ENCODE measurements at regions not wholly inside any gene's neighbourhood (a gene's known extent, or its start where the extent isn't known, plus 50 kb on each side); places are given as distances from the start of the nearest gene placed in this dataset.

GRCh38 chr12:38424436-38424835, 107.9 kb downstream of the ALG10B start:
- Histone ChIP-seq H3K4me2 (ENCODE audit: low read length) (no peak overlapping the region), H3K9me3 (ENCODE audit: low read length) (no peaks in the 10 kb centered on the region), H3K9ac (ENCODE audit: low read length) (no peak overlapping the region), H3K9me2 (ENCODE audit: insufficient read depth, low read length) (no peaks in the 10 kb centered on the region), H2AFZ (ENCODE audit: low read depth, low read length) (no peak overlapping the region), H3K27me3 (ENCODE audit: insufficient read depth, low read depth, low read length) (no peaks in the 10 kb centered on the region), H3K4me3 (ENCODE audit: low read length) (no peak overlapping the region), H3K79me2 (replicated peaks; ENCODE audit: insufficient read depth, low read length) (no peaks in the 10 kb centered on the region), H3K27ac (ENCODE audit: low read length) (no peak overlapping the region), H3K36me3 (ENCODE audit: insufficient read depth, low read length) (no peaks in the 10 kb centered on the region), H3F3A (ENCODE audit: insufficient read depth, low read length, poor library complexity, severe bottlenecking) (no peaks in the 10 kb centered on the region), H4K20me1 (ENCODE audit: insufficient read depth) (no peaks in the 10 kb centered on the region)
- TF ChIP-seq SMC3 (conservative IDR thresholded peaks at IDR 0.05; ENCODE audit: poor library complexity): no peak
- no peak for TF ChIP-seq REST (IDR thresholded peaks at IDR 0.05; ENCODE audit: borderline replicate concordance)
- TF ChIP-seq POLR2AphosphoS5 (IDR thresholded peaks at IDR 0.05): no peak
- TF ChIP-seq MXI1 (conservative IDR thresholded peaks at IDR 0.05; ENCODE audit: poor library complexity, severe bottlenecking): no peak
- no peak for TF ChIP-seq CTCF (IDR thresholded peaks at IDR 0.05; ENCODE audit: poor library complexity, severe bottlenecking)
- no peak for TF ChIP-seq EP300 (conservative IDR thresholded peaks at IDR 0.05; ENCODE audit: poor library complexity, severe bottlenecking)
- no peak for TF ChIP-seq TAF1 (IDR thresholded peaks at IDR 0.05; ENCODE audit: low read depth)
- no peak for TF ChIP-seq EZH2 (IDR thresholded peaks at IDR 0.05; ENCODE audit: borderline replicate concordance, insufficient read depth, low read length, poor library complexity, severe bottlenecking)
- TF ChIP-seq RAD21 (conservative IDR thresholded peaks at IDR 0.05): no peak

- H3F3A ChIP-seq (ENCODE audit: insufficient read depth, low read length, poor library complexity, severe bottlenecking): no peaks in the 10 kb centered on the region
- no peak overlapping the region for H3K4me3 ChIP-seq (ENCODE audit: low read length)
- TF ChIP-seq MXI1 (conservative IDR thresholded peaks at IDR 0.05; ENCODE audit: poor library complexity, severe bottlenecking): no peak
- no peak for TF ChIP-seq REST (IDR thresholded peaks at IDR 0.05; ENCODE audit: borderline replicate concordance)
- TF ChIP-seq SMC3 (conservative IDR thresholded peaks at IDR 0.05; ENCODE audit: poor library complexity): no peak
- no peak for TF ChIP-seq EZH2 (IDR thresholded peaks at IDR 0.05; ENCODE audit: borderline replicate concordance, insufficient read depth, low read length, poor library complexity, severe bottlenecking)
- TF ChIP-seq RAD21 (conservative IDR thresholded peaks at IDR 0.05): no peak
- no peaks in the 10 kb centered on the region for H3K36me3 ChIP-seq (ENCODE audit: insufficient read depth, low read length)
- H4K20me1 ChIP-seq (ENCODE audit: insufficient read depth): no peaks in the 10 kb centered on the region
- H3K9ac ChIP-seq (ENCODE audit: low read length): no peak overlapping the region
- H3K9me3 ChIP-seq (ENCODE audit: low read length): no peaks in the 10 kb centered on the region
- no peaks in the 10 kb centered on the region for H3K79me2 ChIP-seq (replicated peaks; ENCODE audit: insufficient read depth, low read length)
- H3K4me2 ChIP-seq (ENCODE audit: low read length): no peak overlapping the region
- H3K27ac ChIP-seq (ENCODE audit: low read length): no peak overlapping the region
- H3K9me2 ChIP-seq (ENCODE audit: insufficient read depth, low read length): no peaks in the 10 kb centered on the region
- H2AFZ ChIP-seq (ENCODE audit: low read depth, low read length): no peak overlapping the region
- no peaks in the 10 kb centered on the region for H3K27me3 ChIP-seq (ENCODE audit: insufficient read depth, low read depth, low read length)
Observed at GRCh38 chr12:38427442-38427841, 110.9 kb downstream of the ALG10B start.

All from neural cell (in vitro differentiated cells).